ENCODE measurements at regions not wholly inside any gene's neighbourhood (a gene's known extent, or its start where the extent isn't known, plus 50 kb on each side); places are given as distances from the start of the nearest gene placed in this dataset.

DNA sequence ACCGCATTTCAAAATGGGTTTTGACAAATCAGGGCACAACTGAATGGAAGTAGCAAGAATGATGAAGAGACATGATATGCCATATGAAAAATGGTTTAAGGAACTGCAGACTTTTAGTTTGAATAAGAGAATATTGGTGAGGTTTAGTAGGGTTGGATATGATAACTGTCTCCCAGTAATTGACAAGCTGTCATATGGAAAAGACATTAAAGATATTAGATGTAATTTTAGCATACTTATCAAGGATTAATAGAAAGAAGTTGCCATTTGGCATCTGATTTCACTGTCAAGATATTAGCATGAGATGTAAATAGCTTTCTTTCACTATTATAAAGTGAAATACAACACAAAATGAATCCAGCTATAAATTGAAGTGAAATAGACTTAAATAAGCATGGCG, 169.0 kb upstream of the MPDZ start:
- H3K4me3 ChIP-seq (ENCODE audit: low read depth, low read length) = no peak overlapping the region
- TF ChIP-seq, protein P1, sequence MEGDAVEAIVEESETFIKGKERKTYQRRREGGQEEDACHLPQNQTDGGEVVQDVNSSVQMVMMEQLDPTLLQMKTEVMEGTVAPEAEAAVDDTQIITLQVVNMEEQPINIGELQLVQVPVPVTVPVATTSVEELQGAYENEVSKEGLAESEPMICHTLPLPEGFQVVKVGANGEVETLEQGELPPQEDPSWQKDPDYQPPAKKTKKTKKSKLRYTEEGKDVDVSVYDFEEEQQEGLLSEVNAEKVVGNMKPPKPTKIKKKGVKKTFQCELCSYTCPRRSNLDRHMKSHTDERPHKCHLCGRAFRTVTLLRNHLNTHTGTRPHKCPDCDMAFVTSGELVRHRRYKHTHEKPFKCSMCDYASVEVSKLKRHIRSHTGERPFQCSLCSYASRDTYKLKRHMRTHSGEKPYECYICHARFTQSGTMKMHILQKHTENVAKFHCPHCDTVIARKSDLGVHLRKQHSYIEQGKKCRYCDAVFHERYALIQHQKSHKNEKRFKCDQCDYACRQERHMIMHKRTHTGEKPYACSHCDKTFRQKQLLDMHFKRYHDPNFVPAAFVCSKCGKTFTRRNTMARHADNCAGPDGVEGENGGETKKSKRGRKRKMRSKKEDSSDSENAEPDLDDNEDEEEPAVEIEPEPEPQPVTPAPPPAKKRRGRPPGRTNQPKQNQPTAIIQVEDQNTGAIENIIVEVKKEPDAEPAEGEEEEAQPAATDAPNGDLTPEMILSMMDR (IDR thresholded peaks at IDR 0.05; ENCODE audit: control insufficient read depth, extremely low read depth, insufficient read depth) = no peak
- no peak for DNase-seq (ENCODE audit: low read depth)

DNA sequence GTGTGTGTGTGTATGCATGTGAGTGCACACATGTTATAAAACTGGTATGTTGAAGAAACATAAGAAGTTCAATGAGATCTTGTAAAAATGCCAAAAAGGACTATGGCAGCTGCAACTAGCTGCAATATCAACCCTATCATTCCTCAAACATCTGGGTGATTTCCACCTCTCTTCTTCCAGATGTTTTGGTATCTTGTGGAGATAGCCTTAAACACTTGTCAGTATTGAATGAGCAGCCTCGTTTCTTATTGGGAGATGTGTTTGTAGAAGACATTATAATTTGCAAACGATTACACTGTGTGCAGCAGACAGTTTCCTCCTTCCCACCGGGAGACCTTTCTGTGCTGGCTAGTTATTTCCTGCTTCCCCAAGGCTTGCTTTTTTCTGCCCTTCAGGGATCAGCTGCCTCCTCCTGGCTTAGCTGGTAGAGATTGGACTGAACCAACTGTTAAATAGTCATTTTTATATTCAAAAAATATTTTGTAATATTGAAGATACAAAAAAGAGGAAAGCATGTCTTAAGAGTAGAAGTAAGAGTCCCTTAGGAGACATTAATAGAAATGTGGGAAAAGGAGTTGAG, 168.4 kb upstream of the MPDZ start:
- no peak for DNase-seq (ENCODE audit: low read depth)
- TF ChIP-seq, protein P1 (IDR thresholded peaks at IDR 0.05; ENCODE audit: control insufficient read depth, extremely low read depth, insufficient read depth) = no peak
- no peak overlapping the region for H3K4me3 ChIP-seq (ENCODE audit: low read depth, low read length)

DNA sequence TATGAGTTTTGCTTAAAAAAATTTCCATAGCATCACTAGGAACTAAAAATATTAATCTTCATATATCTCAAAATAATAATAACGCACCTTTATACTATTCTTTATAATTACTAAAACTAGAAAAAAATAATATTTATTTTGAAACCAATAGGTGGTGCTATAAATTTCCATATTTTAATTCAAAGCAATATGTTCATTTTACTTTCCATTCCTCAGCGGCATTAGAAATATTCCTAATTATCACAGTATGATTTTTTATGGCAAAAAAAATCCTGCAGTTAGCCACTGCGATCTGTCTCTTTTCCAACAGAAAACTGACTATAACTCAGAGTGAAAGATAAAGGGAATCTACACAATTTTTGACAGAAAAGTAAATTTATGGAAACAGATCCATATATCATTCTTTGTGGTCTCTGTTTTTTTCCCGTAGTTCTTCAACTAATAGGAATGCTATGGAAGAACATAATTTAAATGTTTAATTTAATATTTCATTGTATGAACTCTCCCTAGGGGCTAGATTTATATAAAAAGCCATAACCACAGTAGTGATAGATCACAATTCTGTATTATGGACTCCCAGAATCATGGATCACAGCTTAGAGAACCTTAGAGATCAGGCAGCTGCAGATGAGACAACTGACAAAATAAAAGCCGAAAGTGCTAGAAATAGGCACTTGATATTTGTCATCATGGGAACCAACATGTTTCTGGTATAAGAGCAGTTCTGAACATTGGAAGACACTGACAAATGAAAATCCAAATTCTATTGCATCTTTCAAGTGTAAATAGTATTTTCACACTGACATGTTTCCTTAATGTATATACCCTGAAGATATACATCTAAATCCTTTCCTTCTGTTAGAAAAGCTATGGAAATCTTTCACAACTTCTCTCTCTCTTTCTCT, 167.7 kb upstream of the MPDZ start:
- TF ChIP-seq, protein P1 (IDR thresholded peaks at IDR 0.05; ENCODE audit: control insufficient read depth, extremely low read depth, insufficient read depth) = no peak
- DNase-seq (ENCODE audit: low read depth) = no peak
- H3K4me3 ChIP-seq (ENCODE audit: low read depth, low read length) = no peak overlapping the region

DNA sequence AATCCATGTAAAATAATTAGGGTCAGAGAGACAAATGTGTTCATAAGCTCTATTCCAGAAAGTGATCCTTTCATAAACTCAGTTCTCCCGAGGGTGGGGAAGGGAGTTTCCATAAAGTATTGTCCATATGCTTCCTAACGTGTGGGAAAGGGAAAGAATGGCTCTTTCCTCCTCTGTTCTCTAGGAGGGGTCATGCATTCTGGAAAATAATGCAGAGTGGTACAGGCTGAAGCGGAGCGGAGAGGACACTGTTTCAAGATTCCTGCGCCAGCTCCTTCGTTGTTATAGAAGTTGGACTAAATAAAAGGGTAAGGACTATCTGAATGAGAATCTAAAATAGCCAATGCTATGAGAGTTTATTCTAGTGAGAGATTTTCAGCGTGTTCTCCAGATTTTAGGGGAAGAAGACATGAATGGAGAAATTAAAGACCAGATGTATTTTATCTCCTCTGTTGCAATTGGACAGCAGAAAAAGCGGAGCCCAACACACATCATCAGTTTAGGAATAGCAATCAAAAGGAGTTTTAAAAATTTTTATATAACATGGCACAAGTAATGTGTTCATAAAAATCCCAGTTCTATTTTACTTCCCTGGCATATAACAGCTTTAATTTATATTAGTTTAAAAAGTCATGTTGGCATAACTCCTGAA, 166.9 kb upstream of the MPDZ start:
- H3K4me3 ChIP-seq (ENCODE audit: low read depth, low read length) = no peak overlapping the region
- TF ChIP-seq, protein P1 (IDR thresholded peaks at IDR 0.05; ENCODE audit: control insufficient read depth, extremely low read depth, insufficient read depth) = no peak
- no peak for DNase-seq (ENCODE audit: low read depth)

- DNase-seq (ENCODE audit: low read depth) = no peak
- TF ChIP-seq, protein P1 (IDR thresholded peaks at IDR 0.05; ENCODE audit: control insufficient read depth, extremely low read depth, insufficient read depth) = no peak
- no peak overlapping the region for H3K4me3 ChIP-seq (ENCODE audit: low read depth, low read length)
Measured at GRCh38 chr9:13445103-13445500, 165.6 kb upstream of the MPDZ start.

GRCh38 chr9:13444245-13445102, 165.0 kb upstream of the MPDZ start:
- H3K4me3 ChIP-seq (ENCODE audit: low read depth, low read length) = no peak overlapping the region
- no peak for DNase-seq (ENCODE audit: low read depth)
- TF ChIP-seq, protein P1 (IDR thresholded peaks at IDR 0.05; ENCODE audit: control insufficient read depth, extremely low read depth, insufficient read depth) = no peak
